ENCODE measurements at regions not wholly inside any gene's neighbourhood (a gene's known extent, or its start where the extent isn't known, plus 50 kb on each side); places are given as distances from the start of the nearest gene placed in this dataset.

DNA sequence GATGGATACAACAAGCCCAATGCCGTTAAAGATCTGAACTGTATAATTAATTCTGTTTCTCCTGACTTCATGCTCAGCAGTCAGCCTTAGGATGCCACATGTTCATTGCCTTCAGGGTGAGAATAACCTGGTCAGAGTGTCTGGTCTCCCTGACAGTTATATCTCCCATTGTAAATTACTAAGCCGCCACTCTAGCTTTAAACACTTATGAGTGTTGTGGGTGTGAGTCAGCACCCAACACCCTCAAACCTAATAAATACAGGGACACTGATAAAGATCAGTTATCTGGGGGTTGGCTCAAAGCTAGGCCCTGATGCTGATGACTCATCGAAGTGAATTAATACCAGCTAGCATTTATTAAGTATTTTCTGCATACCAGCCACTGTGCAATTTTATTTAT, 64.9 kb upstream of the DYNLT3 start:
- ChIA-PET POLR2A (interaction anchor here (0.6 kb wide), 1 partner anchor 18 kb away, joined by 3 read pairs; no protein-coding TSS in a partner anchor), CTCF (interaction anchor here (2.2 kb wide), 1 partner anchor 255 kb away, joined by 7 read pairs; no protein-coding TSS in a partner anchor)
- no peak overlapping the region for H3K4me3 Mint-ChIP-seq (ENCODE audit: unreplicated experiment)
- H3K27ac Mint-ChIP-seq (ENCODE audit: low read depth, unreplicated experiment) = no peak overlapping the region
- no peaks in the 10 kb centered on the region for H3K4me1 Mint-ChIP-seq (ENCODE audit: insufficient read depth, unreplicated experiment)
- no TSS peak for BruUV-seq (replicated peaks)
- no peaks in the 10 kb centered on the region for H3K36me3 Mint-ChIP-seq (ENCODE audit: insufficient read depth, unreplicated experiment)
- H3K9me3 Mint-ChIP-seq (ENCODE audit: unreplicated experiment) = no peaks in the 10 kb centered on the region
- H3K27me3 Mint-ChIP-seq (ENCODE audit: insufficient read depth, unreplicated experiment) = peaks cover 58% of the 10 kb centered on the region
- TF ChIP-seq, protein P1, sequence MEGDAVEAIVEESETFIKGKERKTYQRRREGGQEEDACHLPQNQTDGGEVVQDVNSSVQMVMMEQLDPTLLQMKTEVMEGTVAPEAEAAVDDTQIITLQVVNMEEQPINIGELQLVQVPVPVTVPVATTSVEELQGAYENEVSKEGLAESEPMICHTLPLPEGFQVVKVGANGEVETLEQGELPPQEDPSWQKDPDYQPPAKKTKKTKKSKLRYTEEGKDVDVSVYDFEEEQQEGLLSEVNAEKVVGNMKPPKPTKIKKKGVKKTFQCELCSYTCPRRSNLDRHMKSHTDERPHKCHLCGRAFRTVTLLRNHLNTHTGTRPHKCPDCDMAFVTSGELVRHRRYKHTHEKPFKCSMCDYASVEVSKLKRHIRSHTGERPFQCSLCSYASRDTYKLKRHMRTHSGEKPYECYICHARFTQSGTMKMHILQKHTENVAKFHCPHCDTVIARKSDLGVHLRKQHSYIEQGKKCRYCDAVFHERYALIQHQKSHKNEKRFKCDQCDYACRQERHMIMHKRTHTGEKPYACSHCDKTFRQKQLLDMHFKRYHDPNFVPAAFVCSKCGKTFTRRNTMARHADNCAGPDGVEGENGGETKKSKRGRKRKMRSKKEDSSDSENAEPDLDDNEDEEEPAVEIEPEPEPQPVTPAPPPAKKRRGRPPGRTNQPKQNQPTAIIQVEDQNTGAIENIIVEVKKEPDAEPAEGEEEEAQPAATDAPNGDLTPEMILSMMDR (IDR thresholded peaks at IDR 0.05; ENCODE audit: unreplicated experiment) = no peak
- DNase-seq (ENCODE audit: unreplicated experiment) = peak; percentile 4
- intact Hi-C loops (cut with micrococcal nuclease) = no loop called here

DNA sequence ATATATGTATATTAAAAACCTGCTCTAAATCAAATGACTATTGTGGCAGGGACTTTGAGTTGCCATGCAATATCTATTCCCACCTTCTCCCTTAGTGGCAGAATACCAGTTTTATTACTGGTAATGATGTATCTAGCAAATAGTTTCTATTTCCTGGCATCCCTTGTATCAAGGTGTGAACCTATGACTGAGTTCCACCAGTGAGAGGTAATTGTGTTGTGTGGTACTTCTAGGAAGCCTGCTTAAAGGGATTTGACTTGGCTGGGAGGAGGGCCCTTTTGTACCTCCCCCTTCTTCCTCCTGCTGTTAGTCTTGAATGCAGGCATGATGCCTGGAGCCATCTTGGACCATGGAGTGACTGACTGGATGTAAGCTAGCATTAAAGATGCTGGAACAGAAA, 65.4 kb upstream of the DYNLT3 start:
- Mint-ChIP-seq H3K27ac (ENCODE audit: low read depth, unreplicated experiment) (no peak overlapping the region), H3K9me3 (ENCODE audit: unreplicated experiment) (no peaks in the 10 kb centered on the region), H3K36me3 (ENCODE audit: insufficient read depth, unreplicated experiment) (no peaks in the 10 kb centered on the region), H3K4me1 (ENCODE audit: insufficient read depth, unreplicated experiment) (no peaks in the 10 kb centered on the region), H3K4me3 (ENCODE audit: unreplicated experiment) (no peak overlapping the region), H3K27me3 (ENCODE audit: insufficient read depth, unreplicated experiment) (peaks cover 58% of the 10 kb centered on the region)
- CTCF ChIA-PET = no interaction called here
- POLR2A ChIA-PET = no interaction called here
- intact Hi-C loops (cut with micrococcal nuclease) = no loop called here
- BruUV-seq (replicated peaks) = no TSS peak
- TF ChIP-seq, protein P1 (IDR thresholded peaks at IDR 0.05; ENCODE audit: unreplicated experiment) = no peak
- DNase-seq (ENCODE audit: unreplicated experiment) = no peak

DNA sequence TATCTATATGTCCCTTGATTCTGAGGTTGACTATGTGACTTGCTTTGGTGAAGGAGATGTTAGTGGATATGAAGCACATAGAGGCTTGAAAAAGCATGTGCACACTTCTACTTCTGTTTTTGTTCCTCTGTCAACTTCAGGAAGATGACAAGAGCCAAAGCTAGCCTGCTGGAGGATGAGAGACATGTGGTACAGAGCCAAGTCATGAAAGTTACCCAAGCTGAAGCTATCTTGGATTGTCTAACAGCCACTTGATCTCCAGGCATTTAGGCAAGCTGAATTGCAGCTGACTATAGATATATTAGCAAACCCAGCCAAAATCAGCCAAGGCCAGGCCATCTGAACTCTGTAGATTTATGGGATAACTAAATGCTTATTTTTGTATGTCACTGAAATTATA, 70.8 kb upstream of the DYNLT3 start:
- Mint-ChIP-seq H3K36me3 (ENCODE audit: insufficient read depth, unreplicated experiment) (no peaks in the 10 kb centered on the region), H3K27ac (ENCODE audit: low read depth, unreplicated experiment) (no peak overlapping the region), H3K9me3 (ENCODE audit: unreplicated experiment) (peaks cover 6% of the 10 kb centered on the region), H3K27me3 (ENCODE audit: insufficient read depth, unreplicated experiment) (peaks cover 59% of the 10 kb centered on the region), H3K4me1 (ENCODE audit: insufficient read depth, unreplicated experiment) (no peaks in the 10 kb centered on the region), H3K4me3 (ENCODE audit: unreplicated experiment) (no peak overlapping the region)
- ChIA-PET CTCF (no interaction called here), POLR2A (interaction anchor here (0.6 kb wide), 1 partner anchor 37 kb away, joined by 3 read pairs; no protein-coding TSS in a partner anchor)
- intact Hi-C loops (cut with micrococcal nuclease) = no loop called here
- no peak for DNase-seq (ENCODE audit: unreplicated experiment)
- TF ChIP-seq, protein P1 (IDR thresholded peaks at IDR 0.05; ENCODE audit: unreplicated experiment) = no peak
- no TSS peak for BruUV-seq (replicated peaks)

DNA sequence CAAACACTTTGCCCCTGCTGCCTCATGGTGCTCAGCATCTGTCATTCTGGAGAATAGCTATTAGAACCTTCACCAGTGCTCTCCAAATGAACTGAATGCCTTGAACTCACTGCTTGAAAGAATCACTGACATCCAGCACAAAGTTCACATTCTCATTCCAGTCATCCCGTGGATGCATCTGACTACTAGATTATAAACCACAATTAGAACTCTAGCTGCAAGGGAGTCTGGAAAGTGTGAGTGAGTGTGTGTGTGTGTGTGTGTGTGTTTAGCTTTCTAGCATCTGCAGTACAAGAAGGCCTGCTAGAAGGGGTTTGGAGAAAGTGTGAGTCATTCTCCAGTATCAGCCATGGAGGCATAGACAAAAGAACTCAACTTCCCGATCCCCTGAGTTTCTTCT, 71.3 kb upstream of the DYNLT3 start:
- no peaks in the 10 kb centered on the region for H3K36me3 Mint-ChIP-seq (ENCODE audit: insufficient read depth, unreplicated experiment)
- TF ChIP-seq, protein P1 (IDR thresholded peaks at IDR 0.05; ENCODE audit: unreplicated experiment) = no peak
- H3K4me3 Mint-ChIP-seq (ENCODE audit: unreplicated experiment) = no peak overlapping the region
- ChIA-PET CTCF (interaction anchor here (0.6 to 1.3 kb wide), 2 partner anchors 249 to 891 kb away, joined by 3 to 5 read pairs; no protein-coding TSS in a partner anchor), POLR2A (interaction anchor here (0.6 kb wide), 2 partner anchors 37 kb away, joined by 3 read pairs; no protein-coding TSS in a partner anchor)
- H3K9me3 Mint-ChIP-seq (ENCODE audit: unreplicated experiment) = peaks cover 6% of the 10 kb centered on the region
- no peak for DNase-seq (ENCODE audit: unreplicated experiment)
- BruUV-seq (replicated peaks) = no TSS peak
- peaks cover 57% of the 10 kb centered on the region for H3K27me3 Mint-ChIP-seq (ENCODE audit: insufficient read depth, unreplicated experiment)
- no peaks in the 10 kb centered on the region for H3K4me1 Mint-ChIP-seq (ENCODE audit: insufficient read depth, unreplicated experiment)
- H3K27ac Mint-ChIP-seq (ENCODE audit: low read depth, unreplicated experiment) = no peak overlapping the region
- intact Hi-C loops (cut with micrococcal nuclease) = no loop called here
